ENCODE measurements at regions not wholly inside any gene's neighbourhood (a gene's known extent, or its start where the extent isn't known, plus 50 kb on each side); places are given as distances from the start of the nearest gene placed in this dataset.

DNA sequence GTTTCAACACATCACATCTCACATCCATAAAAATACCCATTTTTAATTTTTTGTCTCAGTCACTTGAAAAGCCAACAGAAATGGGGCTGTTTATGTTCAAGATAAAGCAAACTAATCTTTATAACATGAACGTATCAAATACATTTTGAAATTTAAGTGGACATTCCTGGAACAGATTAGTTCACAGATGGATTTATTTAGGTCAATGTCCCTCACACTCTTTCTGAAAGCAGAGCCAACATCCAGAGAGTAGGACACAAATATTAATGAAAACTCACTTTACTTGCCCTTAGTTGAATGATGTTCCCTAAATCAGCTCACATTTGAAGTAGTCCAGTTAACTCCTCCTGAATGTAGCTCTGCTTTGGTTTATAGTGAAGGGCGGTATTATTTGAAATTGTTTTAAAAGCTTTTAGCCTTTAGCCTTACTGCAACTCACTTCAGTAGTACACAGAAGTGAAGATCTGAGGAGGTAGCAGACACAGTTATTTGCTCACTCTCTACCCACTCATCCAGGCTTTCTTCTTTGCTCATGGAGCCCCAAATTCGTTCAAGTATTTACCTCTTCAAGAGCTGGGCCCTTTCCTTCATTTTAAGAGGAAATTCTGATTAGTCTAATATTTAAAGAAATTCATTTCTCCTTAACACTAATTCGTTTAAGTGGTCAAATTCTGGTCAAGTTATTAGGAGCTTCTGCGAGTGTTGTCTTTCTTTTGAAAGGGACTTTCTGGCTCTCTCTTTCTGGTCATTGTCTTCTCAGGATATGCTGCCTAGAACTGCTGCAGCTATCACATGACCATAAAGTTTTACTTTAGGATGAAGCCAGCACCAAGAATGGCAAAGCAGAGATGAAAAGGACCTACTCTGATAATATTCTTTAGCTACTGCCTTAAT lies 180.6 kb upstream of the AGR3 start:
- TF ChIP-seq, protein P1, sequence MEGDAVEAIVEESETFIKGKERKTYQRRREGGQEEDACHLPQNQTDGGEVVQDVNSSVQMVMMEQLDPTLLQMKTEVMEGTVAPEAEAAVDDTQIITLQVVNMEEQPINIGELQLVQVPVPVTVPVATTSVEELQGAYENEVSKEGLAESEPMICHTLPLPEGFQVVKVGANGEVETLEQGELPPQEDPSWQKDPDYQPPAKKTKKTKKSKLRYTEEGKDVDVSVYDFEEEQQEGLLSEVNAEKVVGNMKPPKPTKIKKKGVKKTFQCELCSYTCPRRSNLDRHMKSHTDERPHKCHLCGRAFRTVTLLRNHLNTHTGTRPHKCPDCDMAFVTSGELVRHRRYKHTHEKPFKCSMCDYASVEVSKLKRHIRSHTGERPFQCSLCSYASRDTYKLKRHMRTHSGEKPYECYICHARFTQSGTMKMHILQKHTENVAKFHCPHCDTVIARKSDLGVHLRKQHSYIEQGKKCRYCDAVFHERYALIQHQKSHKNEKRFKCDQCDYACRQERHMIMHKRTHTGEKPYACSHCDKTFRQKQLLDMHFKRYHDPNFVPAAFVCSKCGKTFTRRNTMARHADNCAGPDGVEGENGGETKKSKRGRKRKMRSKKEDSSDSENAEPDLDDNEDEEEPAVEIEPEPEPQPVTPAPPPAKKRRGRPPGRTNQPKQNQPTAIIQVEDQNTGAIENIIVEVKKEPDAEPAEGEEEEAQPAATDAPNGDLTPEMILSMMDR (IDR thresholded peaks at IDR 0.05; ENCODE audit: unreplicated experiment) = no peak
- H3K9me3 Mint-ChIP-seq (ENCODE audit: low read depth) = no peaks in the 10 kb centered on the region
- no peaks in the 10 kb centered on the region for H3K27me3 Mint-ChIP-seq
- no peak overlapping the region for H3K4me3 Mint-ChIP-seq (ENCODE audit: low read depth)
- no peak for DNase-seq (ENCODE audit: low spot score, unreplicated experiment)
- H3K27ac Mint-ChIP-seq = no peak overlapping the region
- no peaks in the 10 kb centered on the region for H3K4me1 Mint-ChIP-seq (ENCODE audit: low read depth)
- no peaks in the 10 kb centered on the region for H3K36me3 Mint-ChIP-seq (ENCODE audit: insufficient read depth)

DNA sequence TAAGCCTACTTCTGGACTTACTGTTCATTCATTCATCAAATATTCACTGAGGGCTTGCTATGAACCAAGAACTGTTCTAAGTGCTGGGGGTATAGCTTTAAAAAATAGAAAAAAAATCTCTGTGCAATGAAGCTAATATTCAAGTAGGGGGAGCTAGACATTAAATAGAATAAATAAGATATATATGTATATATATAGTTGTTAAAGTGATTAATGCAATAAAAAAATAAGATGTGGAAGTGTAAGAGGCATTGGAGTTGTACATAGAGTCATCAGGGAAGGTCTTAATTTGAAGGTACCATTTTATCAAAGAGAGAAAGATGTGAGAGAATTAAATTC lies 181.2 kb upstream of the AGR3 start:
- H3K9me3 Mint-ChIP-seq (ENCODE audit: low read depth) = no peaks in the 10 kb centered on the region
- no peaks in the 10 kb centered on the region for H3K4me1 Mint-ChIP-seq (ENCODE audit: low read depth)
- no peaks in the 10 kb centered on the region for H3K36me3 Mint-ChIP-seq (ENCODE audit: insufficient read depth)
- no peaks in the 10 kb centered on the region for H3K27me3 Mint-ChIP-seq
- DNase-seq (ENCODE audit: low spot score, unreplicated experiment) = no peak
- H3K4me3 Mint-ChIP-seq (ENCODE audit: low read depth) = no peak overlapping the region
- H3K27ac Mint-ChIP-seq = no peak overlapping the region
- TF ChIP-seq, protein P1 (IDR thresholded peaks at IDR 0.05; ENCODE audit: unreplicated experiment) = peak; percentile 35

- no peaks in the 10 kb centered on the region for H3K9me3 Mint-ChIP-seq (ENCODE audit: low read depth)
- H3K4me3 Mint-ChIP-seq (ENCODE audit: low read depth) = no peak overlapping the region
- H3K4me1 Mint-ChIP-seq (ENCODE audit: low read depth) = no peaks in the 10 kb centered on the region
- H3K27ac Mint-ChIP-seq = no peak overlapping the region
- H3K27me3 Mint-ChIP-seq = no peaks in the 10 kb centered on the region
- TF ChIP-seq, protein P1 (IDR thresholded peaks at IDR 0.05; ENCODE audit: unreplicated experiment) = no peak
- no peaks in the 10 kb centered on the region for H3K36me3 Mint-ChIP-seq (ENCODE audit: insufficient read depth)
- DNase-seq (ENCODE audit: low spot score, unreplicated experiment) = no peak
Observed at GRCh38 chr7:17067691-17068090, 185.9 kb upstream of the AGR3 start.

DNA sequence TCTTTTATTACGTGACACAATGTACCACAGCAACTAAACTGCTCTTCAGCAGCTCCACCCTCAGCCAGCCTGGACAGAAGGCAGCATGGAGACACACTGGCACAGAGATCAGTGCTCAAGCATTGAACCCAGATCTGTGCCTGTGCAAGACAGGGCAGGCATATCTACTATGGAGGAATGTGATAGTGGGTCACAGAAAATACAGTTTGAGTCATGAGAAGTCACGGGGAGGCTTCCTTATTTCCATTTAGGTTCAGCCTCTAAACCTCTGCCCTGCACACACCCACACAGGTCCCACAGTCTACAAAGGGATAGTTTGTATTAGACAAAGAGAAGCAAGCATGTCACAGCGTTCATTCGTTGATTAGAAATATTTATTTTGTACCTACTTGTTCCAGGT lies 187.4 kb upstream of the AGR3 start:
- Mint-ChIP-seq H3K27me3 (no peaks in the 10 kb centered on the region), H3K27ac (no peak overlapping the region), H3K9me3 (ENCODE audit: low read depth) (no peaks in the 10 kb centered on the region), H3K36me3 (ENCODE audit: insufficient read depth) (no peaks in the 10 kb centered on the region), H3K4me1 (ENCODE audit: low read depth) (no peaks in the 10 kb centered on the region), H3K4me3 (ENCODE audit: low read depth) (no peak overlapping the region)
- DNase-seq (ENCODE audit: low spot score, unreplicated experiment) = no peak
- TF ChIP-seq, protein P1 (IDR thresholded peaks at IDR 0.05; ENCODE audit: unreplicated experiment) = no peak

DNA sequence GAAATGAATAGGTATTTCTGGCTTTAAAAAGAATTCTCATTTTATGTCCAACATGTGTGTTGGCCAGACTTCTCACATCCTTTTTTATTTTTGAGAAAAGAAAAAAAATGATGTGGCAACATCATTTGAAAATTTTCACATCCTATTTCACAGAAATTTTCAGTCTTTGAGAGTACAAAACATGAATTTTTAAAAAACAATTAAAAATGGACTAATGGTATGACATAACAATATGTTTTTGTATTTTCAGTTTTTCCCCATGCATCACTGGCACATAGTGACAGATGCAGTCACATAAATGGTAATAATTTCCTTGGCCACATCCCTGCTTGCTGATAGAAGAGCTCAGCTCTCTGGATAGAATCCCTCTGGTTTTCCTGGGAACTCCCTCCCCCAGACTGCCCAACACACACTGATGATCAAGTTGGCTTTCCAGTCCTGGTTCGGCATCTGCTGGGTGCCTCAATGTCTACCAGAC lies 188.5 kb upstream of the AGR3 start:
- Mint-ChIP-seq H3K36me3 (ENCODE audit: insufficient read depth) (no peaks in the 10 kb centered on the region), H3K27me3 (no peaks in the 10 kb centered on the region), H3K4me1 (ENCODE audit: low read depth) (no peaks in the 10 kb centered on the region), H3K27ac (no peak overlapping the region), H3K9me3 (ENCODE audit: low read depth) (no peaks in the 10 kb centered on the region), H3K4me3 (ENCODE audit: low read depth) (no peak overlapping the region)
- no peak for DNase-seq (ENCODE audit: low spot score, unreplicated experiment)
- TF ChIP-seq, protein P1 (IDR thresholded peaks at IDR 0.05; ENCODE audit: unreplicated experiment) = no peak
